HG03342 (cell line): ENCODE measurements at regions not wholly inside any gene's neighbourhood (a gene's known extent, or its start where the extent isn't known, plus 50 kb on each side); places are given as distances from the start of the nearest gene placed in this dataset.

Source experiments
- ATAC-seq: cut with Tn5 transposase; IDR thresholded peaks from one replicate; pipeline ENCODE4 v1.9.1; 2021; ENCODE audit warnings: mild to moderate bottlenecking, moderate library complexity; ENCODE audit not compliant: unreplicated experiment

DNA sequence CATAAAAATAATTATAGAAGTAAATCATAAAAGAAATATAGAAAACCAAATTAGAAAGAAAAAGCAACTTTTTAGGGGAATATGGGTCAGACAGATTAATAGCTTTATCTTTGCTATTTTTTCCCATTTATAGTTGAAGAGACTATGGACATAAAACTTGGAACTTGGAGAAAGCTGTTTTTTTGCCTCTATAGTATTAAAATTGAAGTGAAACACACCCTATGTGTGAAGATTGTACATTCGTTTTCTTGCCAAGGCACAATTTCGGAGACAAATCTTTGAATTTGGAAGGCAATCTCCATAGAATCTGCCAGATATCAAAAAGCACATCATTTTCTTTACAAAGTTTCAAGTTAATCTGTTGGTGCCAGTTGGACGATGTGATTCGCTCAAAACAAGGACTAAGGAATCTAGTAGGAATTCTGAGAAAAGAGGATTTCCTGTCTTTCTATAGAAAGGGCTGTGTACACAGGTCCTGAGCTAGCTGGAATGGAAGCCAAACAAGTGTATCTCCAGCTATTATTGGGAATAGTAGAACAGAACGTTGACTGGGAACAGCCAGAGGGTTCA is 156.3 kb downstream of the SLC7A11 start:
- no peak for ATAC-seq

DNA sequence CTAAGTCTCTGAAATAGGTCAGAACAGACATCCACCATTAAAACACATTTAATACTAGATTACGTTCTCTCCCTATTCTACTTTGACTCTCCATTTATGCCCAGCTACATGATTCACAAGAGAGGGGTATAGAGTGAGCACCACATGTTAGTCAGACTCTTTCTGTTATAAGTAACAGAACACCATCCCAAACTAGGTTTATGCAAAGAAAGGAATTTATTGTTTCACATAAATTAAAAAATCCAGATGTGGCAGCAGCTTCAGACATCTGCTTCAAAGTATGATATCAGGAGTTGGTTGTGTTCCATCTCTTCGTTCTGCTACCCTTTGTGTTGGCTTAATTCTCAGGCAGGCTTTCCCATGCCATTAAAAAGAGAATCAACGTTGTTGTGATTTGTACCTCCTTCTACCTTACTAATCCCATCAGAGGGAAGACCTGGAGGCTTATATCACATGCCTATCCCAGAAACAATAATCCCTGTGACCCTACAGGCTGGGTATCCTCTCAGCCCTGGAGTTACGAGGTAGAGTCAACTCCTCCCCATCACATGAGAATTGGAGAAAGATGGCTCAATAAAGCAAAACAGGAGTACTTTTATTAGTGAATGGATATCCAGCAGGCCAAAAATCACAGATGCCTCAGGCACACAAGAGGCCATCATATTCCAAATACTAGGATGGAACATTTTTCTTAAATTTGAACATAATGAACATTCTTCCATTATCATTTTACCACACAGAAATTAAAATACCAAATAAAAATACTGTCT is 163.2 kb downstream of the SLC7A11 start:
- ATAC-seq, result no peak

DNA sequence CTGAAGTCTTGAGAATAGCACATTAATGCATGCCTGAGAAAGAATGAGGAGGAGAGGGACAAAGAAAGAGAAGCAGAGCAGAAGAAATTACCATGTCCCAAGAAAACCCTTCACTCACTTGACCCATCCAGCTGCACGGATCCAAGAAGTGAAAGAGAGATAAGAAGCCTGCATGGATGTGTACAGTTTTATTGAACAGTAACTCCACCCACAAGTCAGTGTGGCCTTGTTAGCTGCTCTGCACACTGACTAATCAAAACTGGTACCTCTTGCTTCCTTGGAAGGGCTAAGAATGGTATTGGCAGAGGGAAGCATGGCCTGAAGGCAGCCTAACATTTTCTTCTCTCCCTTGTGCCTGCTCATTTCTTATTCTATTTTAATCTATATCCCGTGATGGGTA is 163.9 kb downstream of the SLC7A11 start:
- ATAC-seq, result no peak

DNA sequence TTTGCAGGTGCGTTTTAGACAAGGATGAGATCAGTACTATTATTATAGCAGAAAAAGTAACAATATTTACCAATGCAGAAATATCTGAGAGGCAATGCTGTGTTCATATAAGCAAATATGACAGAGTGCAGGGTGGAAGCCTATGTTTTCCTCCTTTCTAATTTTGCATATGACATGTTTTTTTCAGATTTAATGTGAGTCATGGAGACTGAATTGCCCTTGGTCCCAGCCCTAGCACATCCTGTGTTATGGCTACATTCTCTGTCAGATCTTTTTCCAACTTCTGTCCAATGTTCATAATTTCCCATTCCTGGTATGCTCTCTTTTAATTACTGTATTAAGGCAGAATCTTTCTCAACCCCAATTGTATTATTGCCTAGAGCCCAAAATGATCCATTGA is 165.6 kb downstream of the SLC7A11 start:
- ATAC-seq, result no peak

DNA sequence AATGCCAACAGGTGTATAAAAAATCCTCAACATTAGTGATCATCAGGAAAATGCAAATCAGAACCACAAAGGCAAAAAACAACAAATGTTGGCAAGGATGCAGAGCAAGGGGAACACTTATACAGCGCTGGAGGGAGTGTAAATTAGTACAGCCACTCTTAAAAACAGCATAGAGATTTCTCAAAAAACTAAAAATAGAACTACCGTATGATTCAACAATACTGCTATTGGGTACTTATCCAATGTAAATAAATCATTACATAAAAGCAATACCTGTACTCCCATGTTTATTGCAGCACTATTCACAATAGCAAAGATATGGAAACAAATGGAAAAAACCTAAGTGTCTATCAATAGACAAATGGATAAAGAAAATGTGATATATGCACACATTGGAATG is 171.3 kb downstream of the SLC7A11 start:
- ATAC-seq, result no peak

DNA sequence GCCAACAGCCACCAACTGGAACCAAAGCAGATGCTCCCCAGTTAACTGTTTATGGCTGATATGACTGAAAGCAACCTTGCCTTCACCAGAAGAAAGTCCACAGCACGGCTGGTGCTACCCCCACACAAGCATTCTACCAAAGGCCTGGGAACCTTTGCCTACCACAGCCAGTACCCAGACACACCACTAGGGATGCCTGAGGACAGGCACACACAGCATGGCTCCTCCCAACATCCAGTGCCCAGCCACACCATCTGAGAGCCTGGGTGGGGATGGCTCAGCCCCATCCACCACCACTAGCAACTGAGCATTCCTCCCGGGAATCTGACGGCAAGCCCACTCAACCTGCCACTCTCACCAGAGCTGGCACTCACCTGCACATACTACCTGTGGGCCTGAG is 178.6 kb downstream of the SLC7A11 start:
- ATAC-seq, result peak; percentile 62

DNA sequence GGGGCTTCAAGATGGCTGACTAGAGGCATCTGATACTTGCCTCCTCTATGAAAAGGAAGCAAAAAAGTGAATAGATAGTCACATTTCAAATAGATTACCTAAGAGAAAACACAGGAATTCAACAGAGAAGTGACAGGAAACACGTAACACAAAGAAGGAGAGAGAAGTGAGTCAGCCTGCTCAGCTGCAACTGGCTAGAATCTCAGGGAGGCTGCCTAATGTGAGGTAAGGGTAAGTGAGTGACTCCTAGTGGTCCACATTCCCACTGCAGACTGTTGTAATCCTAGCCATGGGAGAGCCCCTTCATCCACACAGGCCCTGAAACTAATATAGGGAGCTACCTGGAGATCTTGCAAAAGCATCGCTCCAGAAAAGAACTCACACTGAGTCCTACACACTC is 179.2 kb downstream of the SLC7A11 start:
- ATAC-seq, result no peak

DNA sequence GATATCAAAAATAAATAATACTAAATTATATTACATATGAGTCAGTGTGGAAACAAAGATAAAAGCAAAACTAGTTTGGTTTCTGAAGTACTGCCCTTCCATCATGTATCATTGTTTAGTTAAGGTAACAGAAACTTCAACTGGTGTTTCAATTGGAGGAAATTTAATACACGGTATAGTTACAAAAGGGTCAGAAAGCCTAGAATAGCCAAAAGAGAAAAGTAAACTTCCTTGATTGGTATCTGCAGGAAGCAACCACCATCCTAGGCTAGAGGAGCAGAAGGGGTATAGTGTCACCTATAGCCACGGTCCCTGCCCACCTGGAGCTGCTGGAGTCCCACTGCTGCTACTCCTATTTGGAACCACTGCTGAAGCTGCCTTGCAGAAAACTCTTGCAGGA is 185.6 kb downstream of the SLC7A11 start:
- ATAC-seq, result no peak

DNA sequence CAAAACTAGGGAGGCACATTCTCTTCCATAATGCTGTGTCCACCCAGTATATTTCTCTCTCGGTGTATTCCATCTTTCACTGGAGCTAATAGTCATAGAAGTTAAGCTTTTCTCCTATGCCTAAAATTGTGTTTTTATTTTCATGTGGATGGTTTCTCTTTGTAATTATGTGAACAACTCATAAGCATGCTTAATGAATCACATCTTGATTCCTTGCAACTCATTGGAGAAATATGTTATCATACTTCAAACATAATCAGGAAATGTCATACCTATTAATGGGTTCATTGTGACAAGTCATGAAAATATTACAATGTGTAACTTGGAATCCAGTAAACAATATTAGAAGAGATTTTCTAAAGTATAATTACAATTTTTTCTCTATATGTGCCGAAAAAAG is 186.3 kb downstream of the SLC7A11 start:
- ATAC-seq, result no peak

DNA sequence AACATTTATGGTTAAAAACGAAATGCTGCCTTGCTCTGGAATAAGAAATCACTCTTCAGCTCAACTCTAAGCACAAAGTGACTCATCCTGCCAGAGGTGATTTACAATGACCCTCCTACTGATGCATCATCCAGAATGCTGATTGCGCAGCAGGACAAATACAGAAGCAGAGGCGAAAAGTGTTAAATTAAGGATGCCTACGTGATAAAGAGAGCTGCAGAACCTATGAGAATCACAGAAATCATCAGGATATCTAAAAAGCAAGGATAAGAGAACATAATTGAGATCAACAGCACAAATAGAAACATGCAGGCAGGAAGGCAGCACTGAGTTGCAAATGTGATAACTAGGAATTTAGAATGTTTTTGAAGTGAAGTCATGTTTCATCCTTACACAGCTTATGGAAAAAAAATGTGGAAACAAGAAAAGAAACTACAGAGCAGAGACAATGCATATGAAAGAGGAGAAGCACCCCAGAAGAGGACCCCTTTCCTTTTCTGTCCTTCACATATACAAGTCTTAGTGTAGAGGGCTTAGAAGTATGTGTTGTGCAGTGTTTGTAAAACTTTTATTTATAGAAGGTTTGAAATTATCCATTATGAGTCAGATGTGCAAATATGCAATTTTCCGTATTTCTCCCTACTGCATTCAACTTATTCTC is 188.4 kb downstream of the SLC7A11 start:
- ATAC-seq, result no peak

DNA sequence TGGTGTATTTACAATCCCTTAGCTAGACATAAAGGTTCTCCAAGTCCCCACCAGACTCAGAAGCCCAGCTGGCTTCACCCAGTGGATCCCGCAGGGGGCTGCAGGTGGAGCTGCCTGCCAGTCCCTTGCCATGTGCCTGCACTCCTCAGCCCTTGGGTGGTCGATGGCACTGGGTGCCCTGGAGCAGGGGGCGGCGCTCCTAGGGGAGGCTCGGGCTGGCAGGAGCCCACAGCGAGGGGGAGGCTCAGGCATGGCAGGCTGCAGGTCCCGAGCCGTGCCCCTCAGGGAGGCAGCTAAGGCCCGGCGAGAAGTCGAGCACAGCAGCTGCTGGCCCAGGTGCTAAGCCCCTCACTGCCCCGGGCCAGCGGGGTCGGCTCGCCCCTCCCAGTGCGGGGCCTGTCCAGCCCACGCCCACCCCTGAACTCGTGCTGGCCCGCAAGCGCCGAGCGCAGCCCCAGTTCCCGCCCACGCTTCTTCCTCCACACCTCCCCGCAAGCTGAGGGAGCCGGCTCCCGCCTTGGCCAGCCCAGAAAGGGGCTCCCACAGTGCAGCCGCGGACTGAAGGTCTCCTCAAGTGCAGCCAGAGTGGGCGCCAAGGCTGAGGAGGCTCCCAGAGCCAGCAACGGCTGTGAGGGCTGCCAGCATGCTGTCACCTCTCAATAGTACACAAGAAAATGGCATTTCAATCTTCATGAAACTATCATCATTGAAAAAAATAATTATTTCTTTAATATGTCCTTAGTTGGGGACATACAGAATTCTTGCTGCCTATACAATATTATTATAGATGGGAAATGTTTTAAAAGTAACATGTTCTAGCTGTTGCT is 189.1 kb downstream of the SLC7A11 start:
- ATAC-seq, result no peak

DNA sequence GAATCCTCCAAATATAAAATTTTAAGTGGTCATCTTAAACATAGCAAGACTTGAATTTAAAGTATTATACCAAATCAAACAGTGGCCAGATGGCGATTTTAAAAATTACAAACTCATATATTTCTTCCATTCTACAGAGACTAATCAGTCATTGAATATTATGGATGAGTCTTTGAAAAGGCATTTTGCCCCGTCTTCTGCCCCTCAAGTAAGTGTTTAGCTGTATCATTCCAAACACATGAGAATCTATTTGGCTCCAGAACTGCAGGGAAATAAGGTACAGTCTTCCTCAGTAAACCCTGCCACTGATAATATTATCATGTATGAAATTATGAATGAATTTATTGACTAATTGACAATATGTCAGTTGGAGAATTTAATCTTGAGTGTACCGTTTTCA is 191.0 kb downstream of the SLC7A11 start:
- no peak for ATAC-seq

DNA sequence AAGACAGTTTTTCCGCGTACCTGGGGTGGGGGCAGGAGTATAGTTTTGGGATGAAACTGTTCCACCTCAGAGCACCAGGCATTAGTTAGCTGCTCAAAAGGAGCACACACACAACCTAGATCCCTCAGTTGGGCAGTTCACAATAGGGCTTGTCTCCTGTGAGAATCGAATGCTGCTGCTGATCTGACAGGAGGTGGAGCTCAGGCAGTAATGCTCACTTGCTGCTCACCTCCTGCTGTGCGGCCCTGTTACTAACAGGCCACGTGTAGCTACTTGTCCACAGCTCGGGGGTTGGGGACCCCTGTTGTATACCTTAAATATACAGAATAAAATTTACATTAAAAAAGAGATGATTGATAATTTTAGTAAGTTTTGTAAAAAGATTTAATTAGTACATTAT is 191.5 kb downstream of the SLC7A11 start:
- no peak for ATAC-seq

DNA sequence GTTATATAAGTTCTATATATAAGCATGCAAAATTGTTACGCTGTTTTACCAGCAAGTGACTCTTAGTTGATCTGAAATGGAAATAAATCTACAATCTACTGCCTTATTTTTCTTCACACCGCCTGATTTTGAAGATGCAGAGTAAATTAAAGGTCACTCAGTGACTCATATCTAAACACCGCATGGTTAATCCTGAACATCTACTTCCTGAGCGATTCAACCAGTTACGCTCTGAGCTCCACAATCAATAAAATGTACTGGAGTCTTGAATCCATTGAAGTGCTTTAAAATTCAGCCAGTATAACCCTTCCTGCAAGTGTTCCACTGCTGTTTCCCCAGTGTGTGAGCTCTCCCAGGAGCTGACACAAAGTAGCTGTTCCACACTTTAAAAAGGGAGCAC is 192.8 kb downstream of the SLC7A11 start:
- no peak for ATAC-seq

DNA sequence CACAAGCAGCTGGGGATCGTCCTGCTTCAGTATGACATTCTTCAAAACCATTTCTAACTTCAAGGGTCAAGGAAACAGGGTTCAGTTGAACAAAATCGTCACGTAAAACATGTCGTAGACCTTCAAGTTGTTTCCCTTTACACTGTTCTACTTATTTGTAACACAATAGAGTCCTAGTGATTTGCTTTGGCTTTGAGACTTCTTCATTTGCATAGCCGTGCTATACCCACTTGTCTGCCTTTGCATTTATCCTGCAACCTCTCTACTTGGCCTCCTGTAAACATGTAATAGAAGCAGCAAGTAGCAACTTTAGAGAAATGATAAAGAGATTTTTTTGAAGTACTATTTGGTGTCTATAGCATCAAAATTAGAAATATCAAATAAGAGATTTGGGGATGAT is 194.9 kb downstream of the SLC7A11 start:
- ATAC-seq, result no peak

DNA sequence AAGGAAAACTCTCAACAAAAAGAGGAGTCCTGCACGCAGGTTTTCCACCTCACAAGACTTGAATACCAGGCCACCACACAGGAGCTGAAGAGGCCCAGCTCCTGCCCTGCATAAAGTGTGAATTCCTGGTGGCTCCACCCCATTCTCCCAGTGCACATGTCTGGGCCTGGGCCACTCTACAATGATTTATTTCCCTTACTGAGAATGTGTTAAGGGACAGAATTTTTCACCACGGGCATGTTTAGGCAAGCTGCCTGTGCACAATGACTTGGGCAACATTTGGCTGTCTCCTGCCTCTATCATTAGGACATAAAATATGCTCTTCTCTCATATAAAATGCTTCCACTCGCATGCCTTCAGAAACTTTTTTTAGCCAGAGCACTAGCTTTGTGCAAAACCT is 197.1 kb downstream of the SLC7A11 start:
- ATAC-seq, result no peak

DNA sequence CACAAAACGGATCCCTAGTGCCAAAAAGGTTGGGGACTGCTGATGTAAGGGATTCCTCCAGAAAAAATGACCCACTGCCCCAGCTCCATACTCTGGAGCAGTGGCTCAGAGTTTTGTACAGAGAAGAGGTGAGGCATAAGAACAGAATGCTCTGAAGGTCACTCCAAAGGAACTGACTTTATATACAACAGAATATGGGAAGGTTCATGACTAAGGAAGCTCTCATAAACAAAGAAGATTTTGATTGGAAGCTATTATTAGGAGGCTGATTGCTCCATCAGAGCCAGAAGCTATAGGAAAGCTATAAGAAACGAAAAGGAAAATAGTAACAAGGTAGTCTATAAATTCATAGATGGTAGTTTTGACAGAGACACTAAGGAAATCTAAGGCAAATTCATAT is 203.1 kb downstream of the SLC7A11 start:
- no peak for ATAC-seq

DNA sequence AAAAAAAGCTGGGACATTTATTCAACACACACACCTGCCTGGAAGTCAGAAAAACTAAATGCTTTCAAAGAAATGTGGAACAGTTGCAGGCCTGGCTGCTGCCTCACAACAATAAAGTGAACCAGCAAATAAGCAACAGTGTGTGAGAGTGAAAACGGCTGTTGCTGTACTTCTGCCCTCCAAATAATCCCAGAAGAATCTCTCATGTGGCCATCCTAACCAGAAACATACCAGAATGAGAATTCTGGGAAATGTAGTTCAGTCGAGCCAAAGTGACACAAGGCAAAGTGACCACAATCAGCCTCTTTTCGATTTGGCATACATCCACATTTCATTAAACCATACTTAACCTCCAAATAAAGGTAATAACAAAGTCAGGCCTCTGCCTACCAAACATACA is 204.5 kb downstream of the SLC7A11 start:
- no peak for ATAC-seq

DNA sequence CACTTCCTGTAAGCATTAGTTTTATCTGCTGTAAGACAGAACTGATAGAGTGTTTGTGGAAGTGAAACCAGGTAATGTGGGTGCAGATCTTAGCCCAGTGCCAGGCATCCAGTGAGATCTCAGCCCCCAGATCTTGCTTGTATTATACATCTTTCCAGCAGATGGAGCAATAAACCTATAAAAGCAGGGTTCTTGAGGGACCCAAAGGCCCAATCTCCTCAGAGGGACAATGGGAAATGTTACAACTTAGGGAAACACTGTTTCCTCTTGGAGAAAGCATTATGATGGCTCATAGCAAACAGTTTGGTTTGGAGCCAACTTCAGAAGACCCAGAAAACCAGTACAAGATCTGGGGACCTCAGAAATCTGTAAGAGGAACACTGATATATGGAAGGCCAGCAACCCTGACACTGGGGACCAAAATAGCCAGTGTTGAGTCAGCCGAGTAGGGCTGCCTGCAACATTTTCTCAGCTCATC is 206.3 kb downstream of the SLC7A11 start:
- peak; percentile 100 for ATAC-seq

DNA sequence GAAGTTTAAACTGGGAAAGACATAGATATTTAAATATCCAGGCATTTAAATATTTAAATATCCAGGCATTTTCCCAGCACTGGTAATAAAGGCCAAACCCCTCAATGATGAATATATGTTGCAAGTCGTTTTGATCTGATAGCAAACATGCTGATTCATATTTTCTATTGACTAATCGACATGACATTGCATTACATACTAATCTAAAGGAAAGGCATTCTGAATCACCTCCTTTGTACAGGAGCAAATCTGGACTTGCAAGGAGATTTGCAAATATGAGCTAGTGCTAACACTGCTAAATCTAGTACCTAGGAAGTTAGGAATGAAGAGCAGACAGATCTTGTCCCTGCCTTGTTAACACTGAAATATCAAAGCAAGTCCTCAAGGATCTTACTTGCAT is 207.3 kb downstream of the SLC7A11 start:
- no peak for ATAC-seq

DNA sequence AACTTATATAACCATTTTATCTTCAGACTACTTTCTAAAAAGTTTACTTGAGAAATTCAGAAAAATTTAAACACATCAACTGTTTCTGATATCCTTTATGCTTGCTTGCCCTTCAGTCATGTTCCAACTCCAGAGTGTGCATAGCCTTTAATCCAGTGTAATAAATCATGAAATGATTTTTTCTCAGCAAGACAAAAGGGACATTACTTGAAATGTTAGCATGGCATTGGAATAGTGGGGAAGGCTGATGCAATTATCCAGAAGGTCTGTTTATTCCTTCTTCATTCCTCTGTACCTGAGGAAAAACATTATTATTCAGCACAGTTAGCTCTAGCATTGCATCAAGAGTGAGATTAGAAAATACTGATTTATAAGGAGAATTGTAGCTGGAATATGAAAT is 209.9 kb downstream of the SLC7A11 start:
- ATAC-seq, result no peak
